Thoracic aorta (tissue), 2 donors: ENCODE measurements at regions not wholly inside any gene's neighbourhood (a gene's known extent, or its start where the extent isn't known, plus 50 kb on each side); places are given as distances from the start of the nearest gene placed in this dataset.

Source experiments
- ATAC-seq: fragments of 150-250 bp; one replicate; pipeline ENCODE4 v1.8.0; 2017; ENCODE audit warnings: low read depth; ENCODE audit not compliant: insufficient number of reproducible peaks, low FRiP score
- DNase-seq: peaks from one replicate; pipeline ENCODE4 v3.0.0-alpha.2; 2020; ENCODE audit warnings: low spot score
- H3K27ac ChIP-seq, 2 donors: fragments of 200-600 bp; sonication (generic); 1 replicate in 1 of 2; 2 replicates in 1 of 2; pipeline ENCODE4 v1.5.1; 2016; ENCODE audit warnings: mild to moderate bottlenecking in 2 of 2, moderate library complexity in 2 of 2
- H3K27me3 ChIP-seq: fragments of 200-600 bp; sonication (generic); replicated peaks from 2 replicates; pipeline ENCODE4 v1.6.0; 2016; ENCODE audit warnings: mild to moderate bottlenecking; ENCODE audit not compliant: insufficient read depth
- H3K36me3 ChIP-seq: fragments of 200-600 bp; sonication (generic); one replicate; pipeline ENCODE4 v1.5.1; 2016
- H3K4me1 ChIP-seq, 2 donors: fragments of 200-600 bp; sonication (generic); 1 replicate in 1 of 2; 2 replicates in 1 of 2; pipeline versions ENCODE4 v1.5.1 to v1.6.0; 2016; ENCODE audit warnings: low read depth in 2 of 2, mild to moderate bottlenecking in 1 of 2; ENCODE audit not compliant: control insufficient read depth in 1 of 2
- H3K4me3 ChIP-seq: fragments of 200-600 bp; sonication (generic); 2 replicates; pipeline ENCODE4 v1.5.1; 2016; ENCODE audit warnings: mild to moderate bottlenecking
- H3K9me3 ChIP-seq: fragments of 200-600 bp; sonication (generic); 2 replicates; pipeline ENCODE4 v1.5.1; 2016
- TF ChIP-seq, protein P1 (sequence below): fragments of 200-600 bp; sonication (generic); IDR thresholded peaks from one replicate; pipeline ENCODE4 v1.5.1; 2019; ENCODE audit warnings: antibody characterized with exemption

DNA sequence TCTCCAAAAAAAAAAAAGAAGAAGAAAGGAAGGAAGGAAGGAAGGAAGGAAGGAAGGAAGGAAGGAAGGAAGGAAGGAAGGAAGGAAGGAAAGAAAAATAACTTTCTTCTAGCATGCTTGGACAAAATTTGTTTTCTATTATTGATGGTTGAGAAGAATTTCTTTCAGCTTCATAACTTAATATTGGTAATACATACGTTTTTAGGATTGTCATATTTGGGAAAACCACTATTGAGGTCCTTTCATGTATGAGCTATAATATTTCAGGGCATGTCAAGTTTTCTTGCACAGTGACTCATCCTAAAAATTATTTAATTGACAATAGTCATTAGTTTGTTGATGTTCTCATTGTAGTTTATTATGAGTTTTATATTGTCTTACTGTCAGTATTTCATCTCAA lies 66.4 kb upstream of the PKDCC start:
- ATAC-seq (no peak), DNase-seq (no peak)
- H3K4me3 ChIP-seq = no peak overlapping the region
- no peaks in the 10 kb centered on the region for H3K4me1 ChIP-seq
- no peaks in the 10 kb centered on the region for H3K9me3 ChIP-seq
- TF ChIP-seq, protein P1, sequence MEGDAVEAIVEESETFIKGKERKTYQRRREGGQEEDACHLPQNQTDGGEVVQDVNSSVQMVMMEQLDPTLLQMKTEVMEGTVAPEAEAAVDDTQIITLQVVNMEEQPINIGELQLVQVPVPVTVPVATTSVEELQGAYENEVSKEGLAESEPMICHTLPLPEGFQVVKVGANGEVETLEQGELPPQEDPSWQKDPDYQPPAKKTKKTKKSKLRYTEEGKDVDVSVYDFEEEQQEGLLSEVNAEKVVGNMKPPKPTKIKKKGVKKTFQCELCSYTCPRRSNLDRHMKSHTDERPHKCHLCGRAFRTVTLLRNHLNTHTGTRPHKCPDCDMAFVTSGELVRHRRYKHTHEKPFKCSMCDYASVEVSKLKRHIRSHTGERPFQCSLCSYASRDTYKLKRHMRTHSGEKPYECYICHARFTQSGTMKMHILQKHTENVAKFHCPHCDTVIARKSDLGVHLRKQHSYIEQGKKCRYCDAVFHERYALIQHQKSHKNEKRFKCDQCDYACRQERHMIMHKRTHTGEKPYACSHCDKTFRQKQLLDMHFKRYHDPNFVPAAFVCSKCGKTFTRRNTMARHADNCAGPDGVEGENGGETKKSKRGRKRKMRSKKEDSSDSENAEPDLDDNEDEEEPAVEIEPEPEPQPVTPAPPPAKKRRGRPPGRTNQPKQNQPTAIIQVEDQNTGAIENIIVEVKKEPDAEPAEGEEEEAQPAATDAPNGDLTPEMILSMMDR = no peak
- no peak overlapping the region for H3K27ac ChIP-seq
- H3K36me3 ChIP-seq = no peaks in the 10 kb centered on the region
- no peaks in the 10 kb centered on the region for H3K27me3 ChIP-seq

DNA sequence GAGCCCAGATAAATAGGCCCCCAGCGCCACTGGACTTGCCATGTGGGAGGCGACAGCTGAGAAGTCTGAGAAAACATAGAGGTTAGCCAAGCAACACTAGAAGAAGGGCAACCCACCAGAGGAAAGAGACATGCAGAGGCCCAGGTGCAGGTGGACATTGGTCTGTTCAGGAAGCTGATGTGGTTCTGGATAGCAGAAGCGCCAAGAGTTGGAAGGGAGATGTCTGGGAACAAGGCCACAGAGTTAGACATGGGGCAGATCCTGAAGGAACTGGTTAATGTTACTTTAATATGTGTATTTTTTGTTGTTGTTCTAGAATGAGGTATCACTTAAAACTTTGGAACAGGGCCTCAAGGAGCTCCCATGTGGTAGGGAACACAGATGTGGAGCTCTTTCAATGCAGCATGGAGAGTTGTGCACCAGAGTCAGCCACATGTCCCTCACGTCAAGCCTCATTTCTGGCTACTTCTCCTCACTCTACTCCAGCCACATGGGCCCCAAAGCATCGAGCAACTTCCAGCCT lies 62.2 kb upstream of the PKDCC start:
- H3K27me3 ChIP-seq = no peaks in the 10 kb centered on the region
- no peak for DNase-seq
- peaks cover 17 to 18% of the 10 kb centered on the region in 2 donors for H3K4me1 ChIP-seq
- TF ChIP-seq, protein P1 = no peak
- no peak overlapping the region for H3K27ac ChIP-seq
- H3K36me3 ChIP-seq = no peaks in the 10 kb centered on the region
- no peak overlapping the region for H3K4me3 ChIP-seq
- no peaks in the 10 kb centered on the region for H3K9me3 ChIP-seq
- no peak for ATAC-seq

DNA sequence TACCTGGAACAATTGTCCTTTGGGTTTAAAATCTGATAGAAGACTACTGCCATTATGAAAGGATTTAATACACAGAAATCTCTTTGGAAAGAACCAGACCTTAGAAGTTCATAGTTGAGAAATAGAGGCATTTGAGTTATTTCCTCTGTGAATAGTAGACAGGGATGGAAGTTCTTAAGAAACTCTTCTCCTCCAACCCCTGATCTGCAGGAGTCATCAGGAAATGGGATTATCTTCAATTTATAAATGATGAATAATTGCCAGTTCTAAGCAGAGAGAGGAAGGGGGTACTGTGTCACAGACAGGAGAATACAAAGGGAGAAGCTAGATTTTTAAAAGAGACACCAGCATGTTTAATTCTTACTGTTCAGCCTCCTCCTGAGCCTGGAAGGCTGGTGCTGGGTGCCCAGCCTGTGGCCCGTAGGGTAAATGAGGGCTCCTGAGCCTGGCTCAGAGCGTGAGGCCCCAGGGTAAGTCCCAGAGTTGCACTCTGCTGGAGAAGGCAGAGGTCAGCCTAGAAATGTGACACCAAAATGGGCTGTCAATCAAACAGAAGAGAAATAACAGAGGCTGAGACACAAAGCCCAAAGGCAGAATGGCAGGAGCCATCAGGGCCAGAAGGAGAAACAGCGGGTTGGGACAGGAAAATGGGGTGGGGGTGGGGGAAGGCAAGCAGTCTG lies 58.2 kb upstream of the PKDCC start:
- Histone ChIP-seq H3K36me3 (no peaks in the 10 kb centered on the region), H3K4me3 (peak overlapping the region; percentile 13), H3K4me1 (peaks cover 22 to 26% of the 10 kb centered on the region in 2 donors), H3K27me3 (no peaks in the 10 kb centered on the region), H3K27ac (peak overlapping the region; percentile 79 to 95), H3K9me3 (no peaks in the 10 kb centered on the region)
- ATAC-seq (peak; percentile 18), DNase-seq (no peak)
- TF ChIP-seq, protein P1 = no peak

DNA sequence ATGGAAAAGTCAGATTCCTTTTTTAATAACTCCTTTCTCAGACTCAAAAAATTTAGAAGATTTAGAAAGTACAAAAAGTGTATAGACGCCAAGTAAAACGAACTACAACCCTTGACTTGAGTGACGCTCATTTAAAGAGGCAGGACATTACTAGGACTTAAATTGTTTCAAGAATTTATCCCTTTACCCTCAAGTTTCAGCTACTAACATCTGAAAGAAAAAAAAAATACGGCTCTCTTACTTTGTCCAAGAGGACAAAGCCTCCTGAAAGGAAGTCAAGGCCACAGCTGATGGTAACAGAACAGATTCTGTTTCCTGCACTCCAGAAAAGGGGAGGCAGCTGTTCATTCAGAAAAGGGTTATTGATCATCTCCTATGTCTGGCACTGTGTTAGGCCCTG lies 57.6 kb upstream of the PKDCC start:
- ATAC-seq = peak; percentile 37
- H3K36me3 ChIP-seq = no peaks in the 10 kb centered on the region
- no peak for DNase-seq
- peak overlapping the region; percentile 79 to 95 for H3K27ac ChIP-seq
- H3K27me3 ChIP-seq = no peaks in the 10 kb centered on the region
- TF ChIP-seq, protein P1 = no peak
- H3K4me3 ChIP-seq = peak overlapping the region; percentile 13
- no peaks in the 10 kb centered on the region for H3K9me3 ChIP-seq
- peaks cover 22 to 26% of the 10 kb centered on the region in 2 donors for H3K4me1 ChIP-seq

DNA sequence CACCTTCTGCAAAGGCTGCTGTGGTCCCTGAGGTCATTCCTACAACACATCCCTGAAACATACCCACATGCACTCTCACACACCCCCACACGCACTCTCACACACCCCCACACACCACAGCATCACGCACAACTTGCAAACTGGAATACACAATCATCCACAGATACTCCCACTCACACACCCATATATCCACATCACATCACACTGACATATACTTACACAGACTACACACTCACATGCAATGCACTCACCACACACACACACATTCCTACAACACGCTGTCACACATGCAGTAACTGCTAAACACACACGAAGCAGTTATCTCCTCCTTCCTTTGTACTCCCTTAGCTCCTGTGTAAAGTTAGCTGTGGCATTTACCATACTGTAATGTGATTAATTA lies 57.1 kb upstream of the PKDCC start:
- Histone ChIP-seq H3K27me3 (no peaks in the 10 kb centered on the region), H3K36me3 (no peaks in the 10 kb centered on the region), H3K9me3 (no peaks in the 10 kb centered on the region), H3K4me3 (no peak overlapping the region), H3K4me1 (peaks cover 22 to 26% of the 10 kb centered on the region in 2 donors), H3K27ac (peak overlapping the region; percentile 79 to 95)
- DNase-seq (no peak), ATAC-seq (no peak)
- TF ChIP-seq, protein P1 = no peak
